Loucy (cell line): ENCODE measurements at regions not wholly inside any gene's neighbourhood (a gene's known extent, or its start where the extent isn't known, plus 50 kb on each side); places are given as distances from the start of the nearest gene placed in this dataset.
"Not testable (repeated sequence)": the region's sequence is repeated elsewhere in the genome, so short reads cannot be mapped to it uniquely, and the experiment has no call there.

ENCODE experiments used
- H2AFZ ChIP-seq: fragments of 200-600 bp; sonication (generic); 2 replicates; pipeline ENCODE4 v1.6.0; 2016; ENCODE audit warnings: antibody characterized with exemption, mild to moderate bottlenecking, low read length, moderate library complexity
- H3F3A ChIP-seq: fragments of 200-600 bp; 2 replicates; pipeline ENCODE4 v1.6.0; 2016; ENCODE audit warnings: antibody characterized with exemption, low read depth, mild to moderate bottlenecking
- H3K27me3 ChIP-seq: fragments of 200-600 bp; sonication (generic); 2 replicates; pipeline ENCODE4 v1.6.1; 2014; ENCODE audit warnings: low read length, mild to moderate bottlenecking; ENCODE audit not compliant: insufficient read depth, poor library complexity, severe bottlenecking
- H3K36me3 ChIP-seq: fragments of 200-600 bp; sonication (generic); 2 replicates; pipeline ENCODE4 v1.6.1; 2016; ENCODE audit warnings: low read length; ENCODE audit not compliant: insufficient read depth
- H3K4me1 ChIP-seq: fragments of 200-600 bp; sonication (generic); 2 replicates; pipeline ENCODE4 v1.5.1; 2014; ENCODE audit warnings: low read length, mild to moderate bottlenecking; ENCODE audit not compliant: insufficient read depth, poor library complexity, severe bottlenecking
- H3K4me2 ChIP-seq: fragments of 200-600 bp; sonication (generic); 2 replicates; pipeline ENCODE4 v1.6.0; 2014; ENCODE audit warnings: antibody characterized with exemption, low read length, low read depth, mild to moderate bottlenecking; ENCODE audit not compliant: poor library complexity, severe bottlenecking
- H3K4me3 ChIP-seq: fragments of 200-600 bp; sonication (generic); 2 replicates; pipeline ENCODE4 v1.5.1; 2014; ENCODE audit warnings: low read length, mild to moderate bottlenecking, mixed read lengths; ENCODE audit not compliant: poor library complexity, severe bottlenecking
- H3K79me2 ChIP-seq: fragments of 200-600 bp; sonication (generic); 2 replicates; pipeline ENCODE4 v1.6.1; 2014; ENCODE audit warnings: low read length; ENCODE audit not compliant: insufficient read depth
- H3K9ac ChIP-seq: fragments of 200-600 bp; sonication (generic); 2 replicates; pipeline ENCODE4 v1.6.0; 2014; ENCODE audit warnings: mild to moderate bottlenecking, low read depth, low read length, moderate library complexity; ENCODE audit not compliant: poor library complexity, severe bottlenecking
- H3K9me2 ChIP-seq: fragments of 200-600 bp; sonication (generic); replicated peaks from 2 replicates; pipeline ENCODE4 v1.6.1; 2016; ENCODE audit warnings: low read depth, low read length, mixed read lengths
- H3K9me3 ChIP-seq: fragments of 200-600 bp; sonication (generic); 2 replicates; pipeline ENCODE4 v1.6.1; 2014; ENCODE audit warnings: mild to moderate bottlenecking, antibody characterized with exemption, low read length, low read depth; ENCODE audit not compliant: insufficient read depth
- H4K20me1 ChIP-seq: fragments of 200-600 bp; sonication (generic); 2 replicates; pipeline ENCODE4 v1.6.0; 2014; ENCODE audit warnings: antibody characterized with exemption, low read length, mild to moderate bottlenecking; ENCODE audit not compliant: insufficient read depth, poor library complexity, severe bottlenecking
- CTCF ChIP-seq: fragments of 200-600 bp; sonication (generic); conservative IDR thresholded peaks from 2 replicates; pipeline ENCODE4 v1.5.1; 2014; ENCODE audit warnings: mild to moderate bottlenecking, antibody characterized with exemption, low read length
- EZH2phosphoT487 ChIP-seq: fragments of 200-600 bp; IDR thresholded peaks from 2 replicates; pipeline ENCODE4 v1.6.1; 2018; ENCODE audit warnings: antibody characterized with exemption, mild to moderate bottlenecking, moderate library complexity, borderline replicate concordance

GRCh38 chr5:63011158-63011557 is 432.5 kb downstream of the LRRC70 start:
- TF ChIP-seq CTCF (no peak), EZH2phosphoT487 (no peak)
- no peaks in the 10 kb centered on the region for H4K20me1 ChIP-seq

GRCh38 chr5:63008195-63008594 is 429.6 kb downstream of the LRRC70 start:
- H3K9me2 ChIP-seq = no peaks in the 10 kb centered on the region
- no peak overlapping the region for H2AFZ ChIP-seq
- no peaks in the 10 kb centered on the region for H4K20me1 ChIP-seq
- no peaks in the 10 kb centered on the region for H3K79me2 ChIP-seq
- H3K4me1 ChIP-seq = no peaks in the 10 kb centered on the region
- H3K4me2 ChIP-seq = no peak overlapping the region
- no peak overlapping the region for H3K9ac ChIP-seq
- no peaks in the 10 kb centered on the region for H3K36me3 ChIP-seq
- H3F3A ChIP-seq = no peaks in the 10 kb centered on the region
- H3K4me3 ChIP-seq = no peak overlapping the region
- no peaks in the 10 kb centered on the region for H3K27me3 ChIP-seq
- no peaks in the 10 kb centered on the region for H3K9me3 ChIP-seq
- no peak for TF ChIP-seq EZH2phosphoT487
- TF ChIP-seq CTCF = no peak

More at GRCh38 chr5:63011158-63011557, 432.5 kb downstream of the LRRC70 start:
- no peaks in the 10 kb centered on the region for H3F3A ChIP-seq
- H3K79me2 ChIP-seq = no peaks in the 10 kb centered on the region
- no peaks in the 10 kb centered on the region for H3K4me1 ChIP-seq
- no peak overlapping the region for H3K9ac ChIP-seq
- no peaks in the 10 kb centered on the region for H3K36me3 ChIP-seq
- no peak overlapping the region for H3K4me2 ChIP-seq
- H3K9me3 ChIP-seq = no peaks in the 10 kb centered on the region
- H3K4me3 ChIP-seq = no peak overlapping the region
- no peaks in the 10 kb centered on the region for H3K27me3 ChIP-seq
- no peak overlapping the region for H2AFZ ChIP-seq
- H3K9me2 ChIP-seq = no peaks in the 10 kb centered on the region

- H3K4me1 ChIP-seq, H2AFZ ChIP-seq, H4K20me1 ChIP-seq, H3K79me2 ChIP-seq, H3K9ac ChIP-seq, H3K4me3 ChIP-seq, H3K4me2 ChIP-seq, H3K9me2 ChIP-seq, H3K27me3 ChIP-seq, H3K36me3 ChIP-seq, H3F3A ChIP-seq, H3K9me3 ChIP-seq: not testable (repeated sequence)
These were observed 416.2 kb downstream of the LRRC70 start for GRCh38 chr5:62994842-62995241.

- H3K4me2 ChIP-seq = no peak overlapping the region
- H3K27me3 ChIP-seq = no peaks in the 10 kb centered on the region
- no peaks in the 10 kb centered on the region for H4K20me1 ChIP-seq
- H3K4me3 ChIP-seq = no peak overlapping the region
- no peaks in the 10 kb centered on the region for H3K9me3 ChIP-seq
- H2AFZ ChIP-seq = no peak overlapping the region
- no peaks in the 10 kb centered on the region for H3K36me3 ChIP-seq
- no peaks in the 10 kb centered on the region for H3K79me2 ChIP-seq
- no peaks in the 10 kb centered on the region for H3K9me2 ChIP-seq
- H3K4me1 ChIP-seq = no peaks in the 10 kb centered on the region
- H3K9ac ChIP-seq = no peak overlapping the region
- H3F3A ChIP-seq = no peaks in the 10 kb centered on the region
- no peak for TF ChIP-seq CTCF
- TF ChIP-seq EZH2phosphoT487 = no peak
These were observed 407.1 kb downstream of the LRRC70 start for GRCh38 chr5:62985749-62986148.
